Neuronal stem cell (in vitro differentiated cells): ENCODE measurements at regions not wholly inside any gene's neighbourhood (a gene's known extent, or its start where the extent isn't known, plus 50 kb on each side); places are given as distances from the start of the nearest gene placed in this dataset.

ENCODE experiments used
- DNase-seq: peaks from one replicate; pipeline ENCODE4 v3.0.0-alpha.2; 2013; ENCODE audit warnings: low spot score
- H2AFZ ChIP-seq: one replicate; pipeline ENCODE4 v1.6.1; 2013; ENCODE audit warnings: mild to moderate bottlenecking, low read length, inconsistent platforms
- H2AK5ac ChIP-seq: 2 replicates; pipeline ENCODE4 v1.6.1; 2013; ENCODE audit warnings: low read depth, mild to moderate bottlenecking, inconsistent platforms, low read length, moderate library complexity, mixed read lengths
- H2BK120ac ChIP-seq: 2 replicates; pipeline ENCODE4 v1.6.1; 2013; ENCODE audit warnings: low read depth, mild to moderate bottlenecking, inconsistent platforms, low read length, moderate library complexity, mixed read lengths
- H2BK12ac ChIP-seq: one replicate; pipeline ENCODE4 v1.6.1; 2013; ENCODE audit warnings: low read length, inconsistent platforms
- H2BK15ac ChIP-seq: 2 replicates; pipeline ENCODE4 v1.6.1; 2013; ENCODE audit warnings: mild to moderate bottlenecking, low read length, inconsistent platforms, mixed read lengths
- H2BK5ac ChIP-seq: one replicate; pipeline ENCODE4 v1.6.1; 2013; ENCODE audit warnings: inconsistent platforms, mild to moderate bottlenecking, low read length, moderate library complexity
- H3K14ac ChIP-seq: one replicate; pipeline ENCODE4 v1.6.1; 2013; ENCODE audit warnings: low read length, inconsistent platforms
- H3K18ac ChIP-seq: 2 replicates; pipeline ENCODE4 v1.6.1; 2013; ENCODE audit warnings: low read length, inconsistent platforms
- H3K23ac ChIP-seq: 2 replicates; pipeline ENCODE4 v1.6.1; 2013; ENCODE audit warnings: low read depth, mild to moderate bottlenecking, mixed read lengths, low read length, inconsistent platforms; ENCODE audit not compliant: poor library complexity
- H3K27ac ChIP-seq: replicated peaks from 3 replicates; pipeline ENCODE4 v1.5.1; 2013; ENCODE audit warnings: low read length, inconsistent platforms
- H3K27me3 ChIP-seq, 3 experiments: 2 replicates each; pipeline ENCODE4 v1.6.1; 2013; ENCODE audit warnings: low read length in 3 of 3, mild to moderate bottlenecking in 2 of 3, inconsistent platforms in 1 of 3, low read depth in 1 of 3, mixed read lengths in 1 of 3, moderate library complexity in 1 of 3; ENCODE audit not compliant: control insufficient read depth in 3 of 3, insufficient read depth in 3 of 3
- H3K36me3 ChIP-seq, 2 donors: replicated peaks in 1 of 2; 2 replicates each; pipeline ENCODE4 v1.6.1; 2013; ENCODE audit warnings: low read length in 2 of 2; ENCODE audit not compliant: control insufficient read depth in 2 of 2, insufficient read depth in 2 of 2
- H3K4ac ChIP-seq: 2 replicates; pipeline ENCODE4 v1.6.1; 2013; ENCODE audit warnings: inconsistent platforms, mild to moderate bottlenecking, low read length, moderate library complexity
- H3K4me1 ChIP-seq, 2 donors: 1 replicate in 1 of 2; 2 replicates in 1 of 2; pipeline ENCODE4 v1.6.1; 2013; ENCODE audit warnings: low read length in 2 of 2, low read depth in 1 of 2; ENCODE audit not compliant: control insufficient read depth in 2 of 2, insufficient read depth in 1 of 2
- H3K4me2 ChIP-seq: one replicate; pipeline ENCODE4 v1.6.1; 2013; ENCODE audit warnings: mild to moderate bottlenecking, low read length, inconsistent platforms; ENCODE audit not compliant: insufficient read depth, poor library complexity, severe bottlenecking
- H3K4me3 ChIP-seq, 2 donors: 2 replicates each; pipeline ENCODE4 v1.5.1; 2013; ENCODE audit warnings: low read length in 2 of 2, mild to moderate bottlenecking in 2 of 2, inconsistent platforms in 1 of 2, moderate library complexity in 1 of 2
- H3K79me1 ChIP-seq: one replicate; pipeline ENCODE4 v1.6.1; 2013; ENCODE audit warnings: low read depth, mild to moderate bottlenecking, inconsistent platforms, low read length, moderate library complexity
- H3K9ac ChIP-seq: one replicate; pipeline ENCODE4 v1.6.1; 2013; ENCODE audit warnings: mild to moderate bottlenecking, low read depth, low read length, inconsistent platforms; ENCODE audit not compliant: poor library complexity
- H3K9me3 ChIP-seq, 2 donors: replicated peaks in 1 of 2; 2 replicates each; pipeline versions ENCODE3 to v1.6.1; 2013; ENCODE audit warnings: low read length in 2 of 2, mild to moderate bottlenecking in 2 of 2, inconsistent platforms in 1 of 2, low read depth in 1 of 2, mixed read lengths in 1 of 2, moderate library complexity in 1 of 2; ENCODE audit not compliant: control insufficient read depth in 2 of 2, insufficient read depth in 1 of 2
- H4K8ac ChIP-seq: one replicate; pipeline ENCODE4 v1.6.1; 2013; ENCODE audit warnings: low read depth, mild to moderate bottlenecking, inconsistent platforms, low read length, moderate library complexity
- H4K91ac ChIP-seq: one replicate; pipeline ENCODE4 v1.6.1; 2013; ENCODE audit warnings: low read length, low read depth, mild to moderate bottlenecking, inconsistent platforms; ENCODE audit not compliant: poor library complexity
- WGBS, 2 donors: extraction: QIAGEN DNeasy Blood & Tissue Kit; methylation state at CpG; one replicate each; pipeline ENCODE4 v1.1.7; 2013; ENCODE audit warnings: missing lambda C conversion rate in 2 of 2, mixed read lengths in 1 of 2; ENCODE audit not compliant: insufficient read length in 2 of 2, insufficient replicate concordance in 1 of 2; ENCODE audit errors: extremely low coverage in 2 of 2; 5-methylcytosine and 5-hydroxymethylcytosine counted together

DNA sequence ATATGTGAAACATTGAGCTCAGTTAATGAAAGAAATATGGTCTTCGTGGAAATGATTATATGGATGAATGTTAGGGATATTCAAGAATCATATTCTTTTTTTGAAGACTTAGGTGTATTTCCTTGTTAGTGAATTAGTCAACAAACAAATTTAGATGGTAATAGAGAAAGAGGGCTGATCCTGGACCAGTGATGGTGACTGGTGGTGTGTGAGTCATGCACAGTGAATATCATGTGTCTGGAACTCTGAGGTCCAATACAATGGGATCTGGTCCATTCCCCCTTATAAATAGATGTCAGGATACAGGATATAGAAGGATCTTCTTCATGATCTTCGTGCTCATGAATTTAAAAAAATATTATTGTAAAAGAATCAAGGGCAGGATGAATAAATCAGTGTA, 64.4 kb upstream of the RTL1 start:
- Histone ChIP-seq H3K27ac (no peak overlapping the region), H3K4ac (no peak overlapping the region), H3K36me3 (no peaks in the 10 kb centered on the region), H3K27me3 (no peaks in the 10 kb centered on the region), H2AK5ac (no peak overlapping the region), H3K4me1 (no peaks in the 10 kb centered on the region), H4K91ac (no peak overlapping the region), H3K4me3 (no peak overlapping the region), H2BK5ac (no peak overlapping the region), H2BK120ac (no peak overlapping the region), H2BK15ac (no peak overlapping the region), H3K9ac (no peak overlapping the region), H3K23ac (no peak overlapping the region), H2AFZ (no peak overlapping the region), H2BK12ac (no peak overlapping the region), H3K18ac (no peak overlapping the region), H3K4me2 (no peak overlapping the region), H3K14ac (no peak overlapping the region), H4K8ac (no peak overlapping the region), H3K9me3 (no peaks in the 10 kb centered on the region), H3K79me1 (no peaks in the 10 kb centered on the region)
- 100% methylated on average over 1 of the region's 2 CpGs for WGBS, 2 donors
- DNase-seq: no peak

- no peak overlapping the region for H3K4me2 ChIP-seq
Observed at GRCh38 chr14:100972118-100972897, 68.8 kb upstream of the RTL1 start.

GRCh38 chr14:100975671-100976070, 72.1 kb upstream of the RTL1 start:
- no peak overlapping the region for H3K27ac ChIP-seq
- no peak overlapping the region for H2BK12ac ChIP-seq
- H2BK120ac ChIP-seq: no peak overlapping the region
- no peak overlapping the region for H3K4me2 ChIP-seq
- no peak overlapping the region for H3K14ac ChIP-seq
- H3K4ac ChIP-seq: no peak overlapping the region
- no peaks in the 10 kb centered on the region for H3K27me3 ChIP-seq
- no peak overlapping the region for H4K8ac ChIP-seq
- no peak overlapping the region for H3K18ac ChIP-seq
- no peak overlapping the region for H4K91ac ChIP-seq
- H3K79me1 ChIP-seq: no peaks in the 10 kb centered on the region
- no peaks in the 10 kb centered on the region for H3K9me3 ChIP-seq
- H3K36me3 ChIP-seq: no peaks in the 10 kb centered on the region
- DNase-seq: no peak
- no peak overlapping the region for H3K4me3 ChIP-seq
- no peak overlapping the region for H3K9ac ChIP-seq
- H3K4me1 ChIP-seq: no peaks in the 10 kb centered on the region
- WGBS, 2 donors: no CpG with 5 or more reads among the region's 2 CpGs
- no peak overlapping the region for H3K23ac ChIP-seq
- no peak overlapping the region for H2AK5ac ChIP-seq
- H2BK5ac ChIP-seq: no peak overlapping the region
- no peak overlapping the region for H2BK15ac ChIP-seq
- no peak overlapping the region for H2AFZ ChIP-seq

More at GRCh38 chr14:100972118-100972897, 68.8 kb upstream of the RTL1 start:
- Histone ChIP-seq H3K27ac (no peak overlapping the region), H2BK15ac (no peak overlapping the region), H3K9me3 (no peaks in the 10 kb centered on the region), H3K27me3 (no peaks in the 10 kb centered on the region), H2BK5ac (no peak overlapping the region), H3K4me1 (no peaks in the 10 kb centered on the region), H3K79me1 (no peaks in the 10 kb centered on the region), H2AFZ (no peak overlapping the region), H3K23ac (no peak overlapping the region), H3K18ac (no peak overlapping the region), H4K91ac (no peak overlapping the region), H3K4ac (no peak overlapping the region), H3K36me3 (no peaks in the 10 kb centered on the region), H2AK5ac (no peak overlapping the region), H2BK120ac (no peak overlapping the region), H3K9ac (no peak overlapping the region), H2BK12ac (no peak overlapping the region), H4K8ac (no peak overlapping the region), H3K4me3 (no peak overlapping the region), H3K14ac (no peak overlapping the region)
- no peak for DNase-seq
- no CpG with 5 or more reads among the region's 8 CpGs for WGBS, 2 donors

DNA sequence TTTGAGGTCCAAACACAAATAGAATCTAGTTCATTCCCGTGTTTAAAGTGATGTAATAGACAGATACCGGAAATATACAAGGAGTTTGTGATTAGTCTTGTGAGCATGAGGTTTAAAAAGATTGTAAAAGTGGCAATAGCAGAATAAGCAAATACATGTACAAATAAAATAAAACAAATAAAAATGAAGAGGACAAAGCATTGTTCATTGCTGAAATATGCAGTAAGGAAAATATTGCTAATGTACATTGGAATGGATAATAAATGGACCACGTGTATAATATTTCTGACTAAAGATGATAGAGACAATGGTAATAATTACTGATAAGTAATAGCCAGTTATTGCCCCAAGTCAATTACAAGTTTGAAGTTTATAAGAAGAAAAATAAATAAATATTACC, 75.6 kb upstream of the RTL1 start:
- Histone ChIP-seq H3K27ac (no peak overlapping the region), H3K9me3 (no peaks in the 10 kb centered on the region), H3K36me3 (no peaks in the 10 kb centered on the region), H3K4ac (no peak overlapping the region), H3K27me3 (no peaks in the 10 kb centered on the region), H3K4me3 (no peak overlapping the region), H3K4me2 (no peak overlapping the region), H3K9ac (no peak overlapping the region), H3K4me1 (peaks cover 0 to 4% of the 10 kb centered on the region in 2 donors), H3K23ac (no peak overlapping the region), H2BK5ac (no peak overlapping the region), H2AFZ (no peak overlapping the region), H4K8ac (no peak overlapping the region), H2BK12ac (no peak overlapping the region), H2AK5ac (no peak overlapping the region), H4K91ac (no peak overlapping the region), H3K14ac (no peak overlapping the region), H2BK120ac (no peak overlapping the region), H3K18ac (no peak overlapping the region), H2BK15ac (no peak overlapping the region), H3K79me1 (no peaks in the 10 kb centered on the region)
- no peak for DNase-seq
- WGBS, 2 donors: no CpG with 5 or more reads among the region's 3 CpGs
